Activated CD4-positive, alpha-beta memory T cell treated with anti-CD3 and anti-CD28 coated beads for 36 hours (primary cell): ENCODE measurements at regions not wholly inside any gene's neighbourhood (a gene's known extent, or its start where the extent isn't known, plus 50 kb on each side); places are given as distances from the start of the nearest gene placed in this dataset.

ENCODE experiments used
- CTCF ChIA-PET: fragments of 350-600 bp; sonication (Branson Sonifier 250); formaldehyde crosslinking; loops from one replicate; lab custom pipeline; 2021; ENCODE audit warnings: antibody characterized with exemption, inconsistent platforms; lab: Charles Lee
- POLR2A ChIA-PET: fragments of 350-600 bp; sonication (Branson Sonifier 250); formaldehyde crosslinking; loops from one replicate; lab custom pipeline; 2021; ENCODE audit warnings: antibody characterized with exemption; lab: Charles Lee
- DNase-seq: peaks from one replicate; pipeline ENCODE4 v3.0.0-alpha.2; 2020
- H3K27ac Mint-ChIP-seq: one replicate; pipeline ENCODE4 v1.8.0; 2021; ENCODE audit warnings: mixed read lengths
- H3K27me3 Mint-ChIP-seq: one replicate; pipeline ENCODE4 v1.8.0; 2021; ENCODE audit warnings: mixed read lengths
- H3K36me3 Mint-ChIP-seq: one replicate; pipeline ENCODE4 v1.8.0; 2021; ENCODE audit warnings: mixed read lengths
- H3K4me1 Mint-ChIP-seq: one replicate; pipeline ENCODE4 v1.8.0; 2021; ENCODE audit warnings: low read depth, mixed read lengths
- H3K4me3 Mint-ChIP-seq: one replicate; pipeline ENCODE4 v1.8.0; 2021; ENCODE audit warnings: mild to moderate bottlenecking, mixed read lengths
- H3K9me3 Mint-ChIP-seq: one replicate; pipeline ENCODE4 v1.8.0; 2021; ENCODE audit warnings: mixed read lengths
- intact Hi-C: fragments of 100-400 bp; cut with micrococcal nuclease; formaldehyde crosslinking; loops from one replicate; pipeline ENCODE4 v1.15.1; 2023

GRCh38 chr15:38171973-38172372 lies 80.7 kb upstream of the SPRED1 start:
- no peaks in the 10 kb centered on the region for H3K36me3 Mint-ChIP-seq
- CTCF ChIA-PET, result no interaction called here
- no peaks in the 10 kb centered on the region for H3K4me1 Mint-ChIP-seq
- no peak overlapping the region for H3K4me3 Mint-ChIP-seq
- POLR2A ChIA-PET, result no interaction called here
- H3K9me3 Mint-ChIP-seq, result no peaks in the 10 kb centered on the region
- H3K27ac Mint-ChIP-seq, result no peak overlapping the region
- no peak for DNase-seq
- H3K27me3 Mint-ChIP-seq, result peaks cover 12% of the 10 kb centered on the region
- intact Hi-C loops, result no loop called here

- H3K36me3 Mint-ChIP-seq, result no peaks in the 10 kb centered on the region
- no peaks in the 10 kb centered on the region for H3K4me1 Mint-ChIP-seq
- no peak overlapping the region for H3K27ac Mint-ChIP-seq
- no peak overlapping the region for H3K4me3 Mint-ChIP-seq
- H3K27me3 Mint-ChIP-seq, result peaks cover 19% of the 10 kb centered on the region
- intact Hi-C loops, result no loop called here
- CTCF ChIA-PET, result no interaction called here
- POLR2A ChIA-PET, result no interaction called here
- H3K9me3 Mint-ChIP-seq, result no peaks in the 10 kb centered on the region
- no peak for DNase-seq
Measured at GRCh38 chr15:38174691-38175090, 77.9 kb upstream of the SPRED1 start.

- H3K9me3 Mint-ChIP-seq, result no peaks in the 10 kb centered on the region
- intact Hi-C loops, result no loop called here
- H3K4me3 Mint-ChIP-seq, result no peak overlapping the region
- DNase-seq, result no peak
- POLR2A ChIA-PET, result no interaction called here
- no peak overlapping the region for H3K27ac Mint-ChIP-seq
- no peaks in the 10 kb centered on the region for H3K4me1 Mint-ChIP-seq
- H3K27me3 Mint-ChIP-seq, result peaks cover 18% of the 10 kb centered on the region
- H3K36me3 Mint-ChIP-seq, result no peaks in the 10 kb centered on the region
- CTCF ChIA-PET, result no interaction called here
Measured at GRCh38 chr15:38176155-38176554, 76.5 kb upstream of the SPRED1 start.

- Mint-ChIP-seq H3K9me3 (no peaks in the 10 kb centered on the region), H3K4me3 (no peak overlapping the region), H3K27ac (no peak overlapping the region), H3K36me3 (no peaks in the 10 kb centered on the region), H3K27me3 (peaks cover 18% of the 10 kb centered on the region), H3K4me1 (no peaks in the 10 kb centered on the region)
- intact Hi-C loops, result no loop called here
- ChIA-PET CTCF (no interaction called here), POLR2A (no interaction called here)
- DNase-seq, result no peak
Measured at GRCh38 chr15:38176691-38177090, 75.9 kb upstream of the SPRED1 start.

- intact Hi-C loops, result no loop called here
- no peak for DNase-seq
- POLR2A ChIA-PET, result no interaction called here
- Mint-ChIP-seq H3K9me3 (no peaks in the 10 kb centered on the region), H3K36me3 (no peaks in the 10 kb centered on the region), H3K4me1 (no peaks in the 10 kb centered on the region), H3K27me3 (peaks cover 6% of the 10 kb centered on the region), H3K27ac (no peak overlapping the region), H3K4me3 (no peak overlapping the region)
- CTCF ChIA-PET, result no interaction called here
Measured at GRCh38 chr15:38182900-38183299, 69.7 kb upstream of the SPRED1 start.

GRCh38 chr15:38186507-38186906 lies 66.1 kb upstream of the SPRED1 start:
- POLR2A ChIA-PET, result no interaction called here
- Mint-ChIP-seq H3K4me1 (no peaks in the 10 kb centered on the region), H3K36me3 (no peaks in the 10 kb centered on the region), H3K4me3 (no peak overlapping the region), H3K27ac (no peak overlapping the region), H3K27me3 (peaks cover 9% of the 10 kb centered on the region), H3K9me3 (no peaks in the 10 kb centered on the region)
- no peak for DNase-seq
- intact Hi-C loops, result no loop called here
- CTCF ChIA-PET, result no interaction called here

- peaks cover 9% of the 10 kb centered on the region for H3K27me3 Mint-ChIP-seq
- CTCF ChIA-PET, result no interaction called here
- H3K4me1 Mint-ChIP-seq, result no peaks in the 10 kb centered on the region
- no peak overlapping the region for H3K4me3 Mint-ChIP-seq
- intact Hi-C loops, result no loop called here
- no peak overlapping the region for H3K27ac Mint-ChIP-seq
- no peaks in the 10 kb centered on the region for H3K9me3 Mint-ChIP-seq
- H3K36me3 Mint-ChIP-seq, result no peaks in the 10 kb centered on the region
- POLR2A ChIA-PET, result no interaction called here
- DNase-seq, result no peak
Measured at GRCh38 chr15:38187630-38188313, 64.9 kb upstream of the SPRED1 start.

GRCh38 chr15:38189671-38190295 lies 62.9 kb upstream of the SPRED1 start:
- Mint-ChIP-seq H3K9me3 (no peaks in the 10 kb centered on the region), H3K27ac (no peak overlapping the region), H3K36me3 (no peaks in the 10 kb centered on the region), H3K27me3 (peaks cover 6% of the 10 kb centered on the region), H3K4me1 (no peaks in the 10 kb centered on the region), H3K4me3 (no peak overlapping the region)
- no peak for DNase-seq
- ChIA-PET POLR2A (no interaction called here), CTCF (no interaction called here)
- intact Hi-C loops, result no loop called here

GRCh38 chr15:38190501-38190900 lies 62.1 kb upstream of the SPRED1 start:
- Mint-ChIP-seq H3K4me1 (no peaks in the 10 kb centered on the region), H3K4me3 (no peak overlapping the region), H3K27me3 (peaks cover 6% of the 10 kb centered on the region), H3K36me3 (no peaks in the 10 kb centered on the region), H3K9me3 (no peaks in the 10 kb centered on the region), H3K27ac (no peak overlapping the region)
- intact Hi-C loops, result no loop called here
- ChIA-PET CTCF (no interaction called here), POLR2A (no interaction called here)
- DNase-seq, result no peak

- H3K4me1 Mint-ChIP-seq, result no peaks in the 10 kb centered on the region
- intact Hi-C loops, result no loop called here
- no peak overlapping the region for H3K27ac Mint-ChIP-seq
- DNase-seq, result no peak
- ChIA-PET POLR2A (no interaction called here), CTCF (no interaction called here)
- H3K27me3 Mint-ChIP-seq, result peaks cover 7% of the 10 kb centered on the region
- H3K9me3 Mint-ChIP-seq, result no peaks in the 10 kb centered on the region
- no peaks in the 10 kb centered on the region for H3K36me3 Mint-ChIP-seq
- H3K4me3 Mint-ChIP-seq, result no peak overlapping the region
Measured at GRCh38 chr15:38192496-38192895, 60.1 kb upstream of the SPRED1 start.

- intact Hi-C loops, result no loop called here
- CTCF ChIA-PET, result no interaction called here
- H3K4me3 Mint-ChIP-seq, result no peak overlapping the region
- peaks cover 8% of the 10 kb centered on the region for H3K27me3 Mint-ChIP-seq
- POLR2A ChIA-PET, result no interaction called here
- no peak for DNase-seq
- H3K4me1 Mint-ChIP-seq, result no peaks in the 10 kb centered on the region
- no peaks in the 10 kb centered on the region for H3K36me3 Mint-ChIP-seq
- H3K9me3 Mint-ChIP-seq, result no peaks in the 10 kb centered on the region
- H3K27ac Mint-ChIP-seq, result no peak overlapping the region
Measured at GRCh38 chr15:38193496-38193895, 59.1 kb upstream of the SPRED1 start.

- Mint-ChIP-seq H3K4me3 (no peak overlapping the region), H3K36me3 (no peaks in the 10 kb centered on the region), H3K27ac (no peak overlapping the region), H3K27me3 (peaks cover 8% of the 10 kb centered on the region), H3K9me3 (no peaks in the 10 kb centered on the region), H3K4me1 (no peaks in the 10 kb centered on the region)
- ChIA-PET POLR2A (no interaction called here), CTCF (no interaction called here)
- intact Hi-C loops, result no loop called here
- no peak for DNase-seq
Measured at GRCh38 chr15:38195191-38195901, 57.3 kb upstream of the SPRED1 start.

GRCh38 chr15:38196076-38196475 lies 56.6 kb upstream of the SPRED1 start:
- H3K9me3 Mint-ChIP-seq, result no peaks in the 10 kb centered on the region
- POLR2A ChIA-PET, result no interaction called here
- H3K36me3 Mint-ChIP-seq, result no peaks in the 10 kb centered on the region
- intact Hi-C loops, result no loop called here
- no peak overlapping the region for H3K4me3 Mint-ChIP-seq
- DNase-seq, result no peak
- CTCF ChIA-PET, result no interaction called here
- H3K27me3 Mint-ChIP-seq, result peaks cover 4% of the 10 kb centered on the region
- H3K27ac Mint-ChIP-seq, result no peak overlapping the region
- no peaks in the 10 kb centered on the region for H3K4me1 Mint-ChIP-seq
